ENCODE measurements at regions not wholly inside any gene's neighbourhood (a gene's known extent, or its start where the extent isn't known, plus 50 kb on each side); places are given as distances from the start of the nearest gene placed in this dataset.

GRCh38 chr15:53197426-53197839 is 407.3 kb upstream of the ONECUT1 start:
- TF ChIP-seq EZH2 (IDR thresholded peaks at IDR 0.05; ENCODE audit: borderline replicate concordance, low read depth, low read length, severe bottlenecking) (no peak), CTCF (IDR thresholded peaks at IDR 0.05; ENCODE audit: borderline replicate concordance, extremely low read depth, low read length, poor library complexity, severe bottlenecking) (peak; percentile 81)
